ENCODE measurements at regions not wholly inside any gene's neighbourhood (a gene's known extent, or its start where the extent isn't known, plus 50 kb on each side); places are given as distances from the start of the nearest gene placed in this dataset.

GRCh38 chr2:48107326-48107925, 201.1 kb upstream of the FBXO11 start:
- DNase-seq (ENCODE audit: low spot score), result no peak

DNA sequence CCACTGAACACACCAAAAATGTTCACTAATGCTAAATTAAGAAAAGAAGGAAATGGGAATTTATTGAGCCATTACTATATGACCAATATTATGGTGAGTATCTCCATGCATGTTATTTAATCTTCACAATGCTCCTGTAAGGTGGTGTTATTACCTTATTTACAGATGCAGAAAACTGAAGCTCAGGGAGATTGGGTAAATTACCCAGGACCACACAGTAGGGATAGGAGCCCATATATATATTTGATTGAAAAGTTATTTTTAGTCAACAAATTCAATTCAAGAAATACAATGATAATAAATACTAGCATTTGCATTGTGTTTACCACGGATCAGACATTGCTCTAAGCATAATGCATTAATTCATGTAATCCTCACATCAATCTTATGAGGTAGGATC, 202.2 kb upstream of the FBXO11 start:
- no peak for DNase-seq (ENCODE audit: low spot score)

DNA sequence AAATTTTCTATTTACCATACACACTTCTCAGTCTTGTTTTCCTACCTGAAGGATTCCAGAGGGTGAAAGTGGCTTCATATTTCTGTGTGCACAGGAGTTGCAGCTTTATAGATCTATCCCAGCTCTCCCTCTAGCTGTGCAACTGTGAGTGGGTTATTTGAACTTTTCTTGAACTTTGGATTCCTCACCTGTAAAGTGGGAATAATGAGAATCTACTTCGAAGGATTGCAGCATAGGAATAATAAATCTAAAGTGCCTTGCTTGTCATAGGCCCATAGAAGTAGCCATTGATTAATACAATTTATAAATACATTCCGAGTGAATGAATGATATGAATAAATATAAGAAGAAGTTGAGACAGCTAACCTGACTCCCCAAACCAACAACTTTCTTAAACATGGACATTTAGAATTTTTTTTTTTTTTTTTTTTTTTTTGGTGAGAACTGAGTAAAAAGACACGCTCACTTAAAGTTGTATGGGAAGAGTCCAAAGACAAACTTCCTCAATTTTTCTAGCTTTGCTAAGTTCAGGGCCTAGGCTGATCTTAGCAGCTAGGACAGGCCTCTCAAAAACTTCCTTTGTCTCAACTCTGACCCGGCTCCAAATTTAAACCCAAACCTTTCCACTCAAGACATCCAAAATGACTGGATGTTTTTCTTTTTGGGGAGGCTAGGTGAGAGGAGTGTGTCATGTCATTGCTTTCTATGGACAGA, 203.3 kb upstream of the FBXO11 start:
- no peak for DNase-seq (ENCODE audit: low spot score)

DNA sequence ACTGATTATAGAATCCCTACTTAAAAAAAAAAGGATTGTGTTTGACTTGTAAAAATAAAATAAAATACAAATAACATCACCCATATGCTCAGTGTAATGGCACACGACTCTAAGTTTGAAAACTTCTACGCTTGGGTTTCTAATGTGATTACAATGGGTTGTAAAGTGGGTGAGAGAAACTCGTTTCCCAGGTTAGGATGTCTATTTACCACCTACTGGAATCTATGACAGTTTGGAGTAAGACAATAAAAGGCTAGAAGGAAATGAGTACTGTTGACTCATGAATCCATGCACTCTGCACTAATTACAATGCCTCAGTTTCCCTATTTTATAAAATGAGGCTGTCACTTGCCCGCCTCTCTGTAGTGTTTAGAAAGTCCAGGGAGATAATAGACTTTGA, 204.0 kb upstream of the FOXN2 start:
- no peak for DNase-seq (ENCODE audit: low spot score)

DNA sequence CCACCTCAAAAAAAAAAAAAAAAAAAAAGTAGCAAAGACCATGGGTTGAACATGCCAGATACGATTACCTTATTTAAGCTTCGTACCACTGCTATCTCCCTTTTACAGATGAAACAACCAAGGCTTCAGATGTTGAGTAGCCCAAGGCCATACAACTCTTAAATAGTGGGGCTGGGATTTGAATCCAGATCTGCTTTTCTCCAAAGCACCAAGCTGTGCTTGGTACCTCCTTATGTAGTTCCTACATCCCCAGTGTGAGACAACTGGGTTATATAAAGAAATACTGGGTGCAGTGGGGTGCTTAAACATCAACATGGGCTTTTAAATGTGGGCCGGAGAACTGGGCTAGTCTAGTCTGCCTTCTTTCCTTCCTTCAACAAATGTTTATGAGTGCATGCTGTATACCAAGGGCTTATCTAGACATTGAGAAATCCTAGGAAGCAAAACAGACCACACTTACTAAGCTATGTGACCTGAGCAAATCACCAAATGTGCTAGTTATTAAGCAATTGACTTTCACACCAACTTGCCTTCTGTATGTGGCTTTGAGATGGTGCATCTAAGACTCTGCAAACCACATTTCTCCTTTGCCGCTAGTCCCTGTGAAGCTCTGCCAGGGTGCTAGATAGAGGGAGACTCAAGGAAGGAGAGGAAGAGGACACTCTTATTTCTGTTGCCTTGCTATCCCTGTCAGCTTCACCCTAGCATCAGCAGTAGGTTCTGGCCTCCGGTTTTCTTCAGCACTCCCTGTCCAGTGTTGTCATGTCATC, 201.4 kb upstream of the FOXN2 start:
- DNase-seq (ENCODE audit: low spot score), result no peak

GRCh38 chr2:48113767-48114166, 200.7 kb upstream of the FOXN2 start:
- no peak for DNase-seq (ENCODE audit: low spot score)

DNA sequence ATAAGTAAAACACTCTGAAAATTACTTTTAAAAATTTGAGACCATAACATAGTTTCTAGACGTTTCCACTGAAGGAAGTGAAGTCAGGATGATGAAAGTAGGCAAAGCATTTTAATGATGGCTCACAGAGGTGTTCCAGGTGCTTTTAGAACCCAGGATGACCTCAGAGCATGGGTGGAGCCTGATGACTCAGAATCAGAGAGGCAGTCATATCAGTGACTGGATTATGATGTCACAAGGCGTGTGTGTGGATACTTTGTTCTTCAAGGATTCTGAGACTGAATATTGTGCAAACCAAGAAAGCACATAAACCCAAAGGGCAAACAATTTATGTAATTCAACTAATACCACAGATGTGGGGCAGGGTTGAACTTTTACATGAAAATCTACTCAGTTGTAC, 200.2 kb upstream of the FOXN2 start:
- DNase-seq (ENCODE audit: low spot score), result no peak

GRCh38 chr2:48116497-48116896, 198.0 kb upstream of the FOXN2 start:
- no peak for DNase-seq (ENCODE audit: low spot score)

GRCh38 chr2:48118895-48119294, 195.6 kb upstream of the FOXN2 start:
- DNase-seq (ENCODE audit: low spot score), result no peak

DNA sequence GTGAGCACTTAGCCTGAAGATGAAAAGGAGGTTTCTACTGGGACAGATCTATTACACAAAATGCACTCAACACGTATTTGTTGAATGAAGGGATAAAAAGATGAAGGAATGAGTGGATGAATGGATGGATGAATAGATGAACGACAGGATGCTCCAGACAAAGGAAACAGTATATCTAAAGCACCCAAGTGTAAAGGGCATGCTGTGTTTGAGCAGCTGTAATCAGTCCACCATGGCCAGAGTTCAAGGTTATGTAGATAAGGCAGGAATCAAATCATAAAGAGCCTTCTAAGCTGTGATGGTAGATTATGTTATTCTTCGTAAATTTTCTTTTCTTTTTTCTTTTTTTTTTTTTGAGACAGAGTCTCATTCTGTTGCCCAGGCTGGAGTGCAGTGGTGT, 194.4 kb upstream of the FOXN2 start:
- DNase-seq (ENCODE audit: low spot score), result no peak

- no peak for DNase-seq (ENCODE audit: low spot score)
Observed at GRCh38 chr2:48120759-48121242, 193.7 kb upstream of the FOXN2 start.

DNA sequence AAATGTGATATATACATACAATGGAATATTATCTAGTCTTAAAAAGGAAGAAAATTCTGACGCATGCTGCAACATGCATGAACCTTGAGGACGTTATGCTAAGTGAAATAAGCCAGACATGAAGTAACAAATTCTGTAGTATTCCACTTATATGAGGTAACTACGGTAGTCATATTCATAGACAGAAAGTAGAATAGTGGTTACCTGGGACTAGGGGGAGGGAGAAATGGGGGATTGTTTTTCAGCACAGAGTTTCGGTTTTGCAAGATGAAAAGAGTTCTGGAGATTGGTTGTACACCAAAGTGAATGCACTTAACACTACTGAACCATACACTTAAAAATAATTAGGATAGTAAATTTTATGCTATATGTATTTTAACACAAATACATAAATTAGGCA, 192.3 kb upstream of the FOXN2 start:
- no peak for DNase-seq (ENCODE audit: low spot score)

DNA sequence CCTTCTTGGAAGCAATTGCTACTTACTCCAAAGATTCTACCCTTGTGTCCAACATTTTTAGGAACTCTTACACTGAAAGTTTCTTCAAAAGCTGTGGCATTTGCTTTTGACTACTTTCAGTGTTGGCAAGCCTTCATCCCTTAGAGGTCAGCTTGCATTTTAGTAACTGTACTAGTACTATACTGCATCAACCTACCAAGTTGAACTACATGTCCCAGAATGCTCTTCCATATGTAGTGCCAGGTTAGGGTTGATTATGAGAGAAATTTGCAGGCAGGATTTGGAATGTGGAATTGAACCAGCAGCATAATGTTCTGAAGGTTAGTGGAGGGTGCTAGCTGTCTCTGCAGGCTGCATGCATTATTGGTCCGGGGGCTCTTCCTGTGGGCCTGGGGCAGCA, 189.9 kb upstream of the FOXN2 start:
- DNase-seq (ENCODE audit: low spot score), result no peak

DNA sequence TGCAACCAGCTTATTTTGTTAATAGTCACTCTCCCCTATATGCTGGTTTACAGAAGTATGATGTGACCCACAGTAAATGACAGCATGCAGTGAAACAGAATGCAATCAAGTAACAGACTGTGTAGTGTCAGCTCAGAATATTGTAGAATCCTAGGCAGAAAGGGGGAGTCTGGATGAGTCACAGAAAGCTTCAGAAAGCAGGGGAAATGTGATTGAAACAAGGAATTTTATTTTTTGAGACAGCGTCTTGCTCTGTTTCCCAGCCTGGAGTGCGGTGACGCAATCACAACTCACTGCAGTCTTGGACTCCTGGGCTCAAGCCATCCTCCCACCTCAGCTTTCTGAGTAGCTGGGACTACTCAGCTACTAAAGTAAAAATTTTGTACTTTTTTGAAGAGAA, 188.3 kb upstream of the FOXN2 start:
- DNase-seq (ENCODE audit: low spot score), result no peak

- no peak for DNase-seq (ENCODE audit: low spot score)
Observed at GRCh38 chr2:48127612-48128191, 186.8 kb upstream of the FOXN2 start.

DNA sequence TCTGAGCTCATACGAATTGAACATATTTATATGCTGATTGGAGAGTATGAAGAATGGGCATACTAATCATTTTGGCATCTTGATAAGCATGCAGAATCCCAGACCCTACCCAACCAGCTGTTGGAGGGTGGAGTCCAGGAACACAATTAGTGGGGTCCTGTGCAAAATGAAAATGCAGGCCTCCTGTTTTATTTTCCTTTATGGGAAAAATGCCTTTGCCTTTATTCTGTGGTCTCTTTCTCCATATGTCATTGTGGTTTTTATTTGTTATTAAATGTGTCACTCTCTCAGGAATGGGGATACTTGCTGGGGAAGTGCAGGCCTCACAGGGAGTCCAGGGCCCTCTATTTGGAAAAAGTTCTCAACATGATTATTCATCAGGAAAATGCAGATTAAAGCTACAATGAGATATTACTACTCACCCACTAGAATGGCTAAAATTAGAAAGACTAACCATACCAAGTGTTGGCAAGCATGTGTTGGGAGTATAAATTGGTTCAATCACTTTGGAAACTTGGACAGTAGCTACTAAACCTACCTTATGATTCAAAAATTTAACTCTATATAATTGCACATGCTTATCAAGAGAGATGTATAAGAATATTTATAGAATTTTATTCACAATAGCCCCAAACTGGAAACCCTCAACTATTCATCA, 185.1 kb upstream of the FOXN2 start:
- DNase-seq (ENCODE audit: low spot score), result no peak

DNA sequence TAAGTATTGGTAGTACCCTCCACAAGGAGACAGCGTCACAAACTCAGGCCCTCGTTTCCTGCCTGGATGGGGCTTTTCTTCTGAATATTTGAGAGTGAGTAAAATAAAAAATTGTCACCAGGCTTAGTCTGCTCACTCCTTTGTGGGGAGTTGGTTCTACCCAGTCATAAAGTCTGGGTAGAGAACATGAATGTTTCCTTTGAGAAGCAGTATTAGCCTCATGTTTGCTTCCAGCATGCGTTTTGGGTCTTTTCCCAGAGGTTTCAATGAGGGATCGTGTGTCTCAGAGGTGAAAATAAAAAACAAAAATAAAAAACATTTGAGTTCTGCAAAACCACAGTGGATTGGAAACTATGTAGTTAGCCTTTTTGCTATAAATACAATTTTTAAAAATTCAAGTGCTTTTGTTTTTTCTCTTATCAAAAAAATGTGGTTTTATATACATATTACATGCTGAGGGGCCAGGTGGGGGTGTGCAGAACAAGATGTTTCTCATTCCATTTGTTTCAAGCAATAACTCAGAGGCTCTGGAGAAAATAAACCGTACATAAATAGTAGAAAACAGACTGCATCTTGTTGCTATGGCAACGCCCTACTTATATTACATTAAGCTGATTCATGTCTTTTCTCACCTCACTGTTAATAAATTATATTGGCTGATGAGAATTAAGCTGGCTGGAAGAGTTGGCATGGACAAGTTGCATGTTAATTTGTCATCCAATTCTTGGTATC, 182.8 kb upstream of the FOXN2 start:
- no peak for DNase-seq (ENCODE audit: low spot score)

DNA sequence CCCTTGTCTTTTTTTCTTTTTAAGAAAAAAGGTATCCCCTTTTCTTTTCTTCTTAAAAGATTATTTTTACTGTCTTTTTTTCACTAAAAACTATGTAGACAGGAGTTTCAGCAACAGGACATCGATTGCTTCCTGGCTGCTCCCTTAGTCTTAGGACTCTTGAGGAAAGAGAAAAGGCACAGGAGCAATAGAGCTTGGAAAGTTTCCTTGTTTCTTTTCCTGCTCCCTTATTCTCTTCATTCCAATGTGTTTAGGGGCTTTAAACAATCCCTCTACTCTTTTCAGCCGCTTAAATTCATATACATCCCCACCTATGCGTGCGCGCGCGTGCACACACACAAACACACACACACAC, 182.2 kb upstream of the FOXN2 start:
- DNase-seq (ENCODE audit: low spot score), result no peak

- DNase-seq (ENCODE audit: low spot score), result no peak
Observed at GRCh38 chr2:48134704-48135103, 179.8 kb upstream of the FOXN2 start.

- DNase-seq (ENCODE audit: low spot score), result no peak
Observed at GRCh38 chr2:48135797-48136196, 178.7 kb upstream of the FOXN2 start.

- DNase-seq (ENCODE audit: low spot score), result no peak
Observed at GRCh38 chr2:48137829-48138228, 176.7 kb upstream of the FOXN2 start.

GRCh38 chr2:48138898-48139297, 175.6 kb upstream of the FOXN2 start:
- DNase-seq (ENCODE audit: low spot score), result no peak

Measured in HuH-7 (cell line).